ENCODE measurements at regions not wholly inside any gene's neighbourhood (a gene's known extent, or its start where the extent isn't known, plus 50 kb on each side); places are given as distances from the start of the nearest gene placed in this dataset.
"Not testable (repeated sequence)": the region's sequence is repeated elsewhere in the genome, so short reads cannot be mapped to it uniquely, and the experiment has no call there.

- Mint-ChIP-seq H3K36me3 (ENCODE audit: low read depth) (peaks cover 7% of the 10 kb centered on the region), H3K27me3 (ENCODE audit: low read depth) (no peaks in the 10 kb centered on the region), H3K27ac (no peak overlapping the region), H3K9me3 (peaks cover 4% of the 10 kb centered on the region), H3K4me3 (no peak overlapping the region), H3K4me1 (ENCODE audit: low read depth) (peaks cover 28% of the 10 kb centered on the region)
- CTCF ChIA-PET, result no interaction called here
- no peak for DNase-seq
- intact Hi-C loops (cut with micrococcal nuclease), result no loop called here
Observed at GRCh38 chr17:63278728-63279442, 167.2 kb downstream of the CYB561 start.

DNA sequence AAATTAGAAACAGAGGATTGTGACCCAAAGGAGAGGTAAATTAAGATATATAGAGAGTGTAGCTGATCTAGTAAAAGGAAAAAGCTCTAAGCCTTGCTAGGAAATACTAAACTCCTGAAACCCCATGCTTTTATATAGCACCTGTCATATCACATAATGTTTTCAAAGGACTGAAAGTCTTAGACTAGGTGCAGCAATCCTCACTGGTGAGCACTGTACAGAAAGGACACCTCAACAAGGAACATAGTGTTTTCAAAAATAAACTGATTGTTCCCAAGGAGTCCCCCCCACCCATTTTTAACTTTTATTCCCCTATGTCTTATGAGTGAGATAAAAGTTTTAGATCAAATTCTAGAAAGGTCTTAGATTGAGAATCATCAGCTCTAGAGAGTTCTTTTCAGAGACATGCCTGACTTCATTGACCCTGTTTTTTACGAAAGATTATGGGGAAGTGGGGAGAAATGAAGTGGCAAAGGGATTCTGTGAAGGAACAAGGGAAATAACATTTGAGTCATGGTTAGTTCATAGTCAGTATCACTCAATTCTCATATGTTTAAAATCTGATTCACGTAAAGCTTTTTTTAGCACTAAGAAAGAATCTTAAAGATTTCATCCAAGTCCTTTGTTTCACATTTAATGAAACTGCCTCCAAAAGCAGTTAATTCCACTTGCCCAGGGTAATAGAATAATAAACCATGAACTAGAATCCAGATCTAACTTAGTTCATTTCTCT lies 166.4 kb downstream of the CYB561 start:
- H3K27ac Mint-ChIP-seq, result no peak overlapping the region
- H3K36me3 Mint-ChIP-seq (ENCODE audit: low read depth), result peaks cover 7% of the 10 kb centered on the region
- H3K27me3 Mint-ChIP-seq (ENCODE audit: low read depth), result no peaks in the 10 kb centered on the region
- intact Hi-C loops (cut with micrococcal nuclease), result no loop called here
- no peak overlapping the region for H3K4me3 Mint-ChIP-seq
- H3K9me3 Mint-ChIP-seq, result peaks cover 7% of the 10 kb centered on the region
- CTCF ChIA-PET, result no interaction called here
- no peak for DNase-seq
- H3K4me1 Mint-ChIP-seq (ENCODE audit: low read depth), result peaks cover 28% of the 10 kb centered on the region

- Mint-ChIP-seq H3K9me3 (peaks cover 23% of the 10 kb centered on the region), H3K27ac (no peak overlapping the region), H3K4me1 (ENCODE audit: low read depth) (peaks cover 16% of the 10 kb centered on the region), H3K4me3 (no peak overlapping the region), H3K36me3 (ENCODE audit: low read depth) (peaks cover 16% of the 10 kb centered on the region), H3K27me3 (ENCODE audit: low read depth) (no peaks in the 10 kb centered on the region)
- CTCF ChIA-PET, result no interaction called here
- DNase-seq, result no peak
- intact Hi-C loops (cut with micrococcal nuclease), result no loop called here
Observed at GRCh38 chr17:63282455-63282854, 163.7 kb downstream of the CYB561 start.

DNA sequence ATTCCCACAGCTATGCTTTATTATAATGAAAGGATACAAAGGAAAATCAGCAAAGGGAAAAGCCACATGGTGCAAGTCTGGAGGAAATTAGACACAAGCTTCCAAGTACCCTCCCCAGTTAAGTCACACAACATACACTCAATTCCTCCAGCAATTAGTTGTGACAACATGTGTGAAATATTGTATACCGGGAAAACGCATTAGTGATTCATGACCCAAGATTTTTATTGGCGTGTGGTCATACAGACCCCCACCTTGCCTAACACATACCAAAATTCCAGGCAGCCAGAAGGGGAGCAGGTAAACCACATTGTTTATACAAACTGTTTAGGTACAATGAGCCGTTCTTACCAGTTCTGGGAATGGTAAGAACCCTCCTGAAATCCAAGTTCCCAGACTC lies 160.6 kb downstream of the CYB561 start:
- CTCF ChIA-PET, result no interaction called here
- no peak overlapping the region for H3K27ac Mint-ChIP-seq
- H3K36me3 Mint-ChIP-seq (ENCODE audit: low read depth), result peaks cover 20% of the 10 kb centered on the region
- intact Hi-C loops (cut with micrococcal nuclease), result no loop called here
- H3K9me3 Mint-ChIP-seq, result peaks cover 23% of the 10 kb centered on the region
- no peaks in the 10 kb centered on the region for H3K4me1 Mint-ChIP-seq (ENCODE audit: low read depth)
- H3K27me3 Mint-ChIP-seq (ENCODE audit: low read depth), result no peaks in the 10 kb centered on the region
- no peak for DNase-seq
- no peak overlapping the region for H3K4me3 Mint-ChIP-seq

- no peak overlapping the region for H3K27ac Mint-ChIP-seq
- H3K4me3 Mint-ChIP-seq, result no peak overlapping the region
- CTCF ChIA-PET, result no interaction called here
- H3K9me3 Mint-ChIP-seq, result peaks cover 23% of the 10 kb centered on the region
- no peaks in the 10 kb centered on the region for H3K27me3 Mint-ChIP-seq (ENCODE audit: low read depth)
- H3K36me3 Mint-ChIP-seq (ENCODE audit: low read depth), result peaks cover 20% of the 10 kb centered on the region
- intact Hi-C loops (cut with micrococcal nuclease), result no loop called here
- no peaks in the 10 kb centered on the region for H3K4me1 Mint-ChIP-seq (ENCODE audit: low read depth)
- no peak for DNase-seq
Observed at GRCh38 chr17:63286254-63286653, 159.9 kb downstream of the CYB561 start.

DNA sequence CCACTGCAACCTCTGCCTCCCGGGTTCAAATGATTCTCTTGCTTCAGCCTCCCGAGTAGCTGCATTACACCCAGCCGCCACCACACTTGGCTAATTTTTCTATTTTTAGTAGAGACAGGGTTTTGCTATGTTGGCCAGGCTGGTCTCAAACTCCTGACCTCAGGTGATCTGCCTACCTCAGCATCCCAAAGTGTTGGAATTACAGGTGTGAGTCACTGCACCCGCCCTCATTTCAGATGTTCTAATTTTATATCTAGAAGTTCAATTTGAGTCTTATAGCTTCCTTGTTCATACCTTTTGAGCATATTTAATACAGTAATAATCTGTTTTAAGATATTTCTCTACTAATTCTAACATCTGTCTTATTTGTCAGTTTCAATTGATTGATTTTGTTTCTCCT lies 159.1 kb downstream of the CYB561 start:
- Mint-ChIP-seq H3K9me3 (peaks cover 23% of the 10 kb centered on the region), H3K36me3 (ENCODE audit: low read depth) (peaks cover 20% of the 10 kb centered on the region)
- H3K27ac Mint-ChIP-seq; H3K27me3 Mint-ChIP-seq (ENCODE audit: low read depth); H3K4me1 Mint-ChIP-seq (ENCODE audit: low read depth); intact Hi-C loops (cut with micrococcal nuclease); DNase-seq; H3K4me3 Mint-ChIP-seq: not testable (repeated sequence)
- CTCF ChIA-PET, result interaction anchor here (0.6 kb wide), 2 partner anchors 15 to 189 kb away, joined by 5 to 6 read pairs; no protein-coding TSS in a partner anchor

- H3K36me3 Mint-ChIP-seq (ENCODE audit: low read depth), result peaks cover 15% of the 10 kb centered on the region
- no peak for DNase-seq
- CTCF ChIA-PET, result no interaction called here
- no peaks in the 10 kb centered on the region for H3K27me3 Mint-ChIP-seq (ENCODE audit: low read depth)
- no peak overlapping the region for H3K4me3 Mint-ChIP-seq
- no peak overlapping the region for H3K27ac Mint-ChIP-seq
- intact Hi-C loops (cut with micrococcal nuclease), result no loop called here
- H3K9me3 Mint-ChIP-seq, result peaks cover 16% of the 10 kb centered on the region
- H3K4me1 Mint-ChIP-seq (ENCODE audit: low read depth), result no peaks in the 10 kb centered on the region
Observed at GRCh38 chr17:63289931-63290330, 156.2 kb downstream of the CYB561 start.

DNA sequence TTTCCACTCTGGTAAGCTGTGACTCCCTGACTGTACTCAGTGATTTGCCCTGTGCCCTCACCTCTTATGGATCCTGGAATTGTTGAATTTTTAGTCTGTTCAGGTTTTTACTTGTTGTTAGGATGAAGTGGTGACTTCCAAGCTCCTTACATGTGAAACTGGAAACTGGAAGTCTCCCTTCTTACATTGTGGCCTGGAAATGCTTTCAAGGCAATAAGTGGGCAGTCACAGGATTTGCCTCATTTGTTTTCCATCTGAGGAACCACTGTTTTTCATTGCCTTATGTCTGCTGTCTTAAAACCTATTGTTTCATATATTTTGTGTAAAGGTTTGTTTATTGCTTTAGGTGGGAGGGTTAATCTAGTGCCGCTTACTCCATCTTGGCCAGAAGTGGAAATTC lies 155.8 kb downstream of the CYB561 start:
- Mint-ChIP-seq H3K27ac (no peak overlapping the region), H3K4me1 (ENCODE audit: low read depth) (peaks cover 1% of the 10 kb centered on the region), H3K9me3 (peaks cover 13% of the 10 kb centered on the region), H3K4me3 (no peak overlapping the region), H3K36me3 (ENCODE audit: low read depth) (peaks cover 15% of the 10 kb centered on the region), H3K27me3 (ENCODE audit: low read depth) (no peaks in the 10 kb centered on the region)
- intact Hi-C loops (cut with micrococcal nuclease), result no loop called here
- CTCF ChIA-PET, result no interaction called here
- no peak for DNase-seq

DNA sequence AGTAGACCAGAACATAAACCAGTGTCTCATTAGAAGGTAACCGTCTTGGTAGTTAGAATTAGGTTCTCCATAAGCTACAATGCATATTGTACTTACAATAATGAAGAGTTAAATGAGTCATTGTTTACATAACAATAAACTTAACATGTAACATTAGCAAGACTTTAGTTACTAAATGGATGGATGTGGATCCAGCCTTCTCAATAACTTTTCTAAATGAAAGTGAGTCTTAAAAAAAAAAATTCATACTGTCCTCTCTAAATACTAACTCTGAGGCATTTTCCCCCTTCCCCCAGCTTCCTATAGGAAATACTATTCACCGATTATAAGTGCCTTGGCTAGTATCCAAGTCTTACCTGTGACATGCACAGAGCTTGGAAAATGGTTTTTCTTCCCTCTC lies 155.3 kb downstream of the CYB561 start:
- no peak for DNase-seq
- Mint-ChIP-seq H3K4me3 (no peak overlapping the region), H3K27me3 (ENCODE audit: low read depth) (no peaks in the 10 kb centered on the region), H3K4me1 (ENCODE audit: low read depth) (peaks cover 3% of the 10 kb centered on the region), H3K9me3 (peaks cover 9% of the 10 kb centered on the region), H3K36me3 (ENCODE audit: low read depth) (peaks cover 13% of the 10 kb centered on the region), H3K27ac (no peak overlapping the region)
- intact Hi-C loops (cut with micrococcal nuclease), result no loop called here
- CTCF ChIA-PET, result no interaction called here

DNA sequence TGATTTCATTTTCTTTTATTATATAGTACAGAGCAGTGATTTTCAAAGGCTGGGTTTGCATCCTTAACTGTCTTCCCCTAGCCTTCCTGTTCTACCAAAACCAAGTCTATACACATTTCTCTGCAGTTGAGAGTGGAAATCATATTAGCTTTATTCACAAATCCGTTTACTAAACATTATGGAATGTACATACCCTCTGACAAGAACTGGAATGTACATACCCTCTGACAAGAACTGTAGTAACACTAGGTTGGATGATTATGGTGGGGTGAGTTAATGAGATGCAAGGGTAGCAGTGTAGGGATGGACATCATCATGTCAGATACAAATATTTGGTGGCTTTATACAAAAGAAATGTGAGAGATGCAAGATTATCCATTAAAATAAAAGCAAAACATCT lies 154.8 kb downstream of the CYB561 start:
- no peak for DNase-seq
- CTCF ChIA-PET, result no interaction called here
- intact Hi-C loops (cut with micrococcal nuclease), result no loop called here
- no peaks in the 10 kb centered on the region for H3K27me3 Mint-ChIP-seq (ENCODE audit: low read depth)
- no peak overlapping the region for H3K4me3 Mint-ChIP-seq
- H3K36me3 Mint-ChIP-seq (ENCODE audit: low read depth), result peaks cover 17% of the 10 kb centered on the region
- H3K4me1 Mint-ChIP-seq (ENCODE audit: low read depth), result peaks cover 4% of the 10 kb centered on the region
- H3K27ac Mint-ChIP-seq, result no peak overlapping the region
- peaks cover 13% of the 10 kb centered on the region for H3K9me3 Mint-ChIP-seq

DNA sequence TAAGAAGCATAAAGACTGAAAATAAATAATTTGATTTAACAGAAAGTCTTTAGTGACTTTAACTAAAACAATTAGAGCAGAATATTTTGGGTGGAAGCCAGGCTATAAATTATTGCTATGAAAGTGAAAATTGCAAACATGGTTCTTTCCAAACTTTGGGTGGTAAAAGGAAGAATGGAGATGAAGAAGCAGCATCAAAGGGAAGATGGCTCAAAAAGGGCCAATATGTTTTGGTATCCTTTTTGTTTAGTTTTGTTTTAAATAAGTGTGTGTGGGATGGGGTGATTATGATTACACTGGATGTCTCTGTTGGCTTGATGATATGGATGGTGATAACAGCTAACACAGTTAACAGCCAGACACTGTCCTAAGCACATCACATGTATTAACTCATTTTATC lies 153.7 kb downstream of the CYB561 start:
- Mint-ChIP-seq H3K27me3 (ENCODE audit: low read depth) (no peaks in the 10 kb centered on the region), H3K9me3 (peaks cover 11% of the 10 kb centered on the region), H3K4me1 (ENCODE audit: low read depth) (peaks cover 4% of the 10 kb centered on the region), H3K4me3 (no peak overlapping the region), H3K36me3 (ENCODE audit: low read depth) (peaks cover 16% of the 10 kb centered on the region), H3K27ac (no peak overlapping the region)
- DNase-seq, result no peak
- CTCF ChIA-PET, result no interaction called here
- intact Hi-C loops (cut with micrococcal nuclease), result no loop called here

- intact Hi-C loops (cut with micrococcal nuclease), result no loop called here
- Mint-ChIP-seq H3K27me3 (ENCODE audit: low read depth) (no peaks in the 10 kb centered on the region), H3K4me3 (no peak overlapping the region), H3K4me1 (ENCODE audit: low read depth) (peaks cover 4% of the 10 kb centered on the region), H3K36me3 (ENCODE audit: low read depth) (peaks cover 14% of the 10 kb centered on the region), H3K9me3 (peaks cover 12% of the 10 kb centered on the region), H3K27ac (no peak overlapping the region)
- CTCF ChIA-PET, result no interaction called here
- no peak for DNase-seq
Observed at GRCh38 chr17:63293323-63294075, 152.6 kb downstream of the CYB561 start.

DNA sequence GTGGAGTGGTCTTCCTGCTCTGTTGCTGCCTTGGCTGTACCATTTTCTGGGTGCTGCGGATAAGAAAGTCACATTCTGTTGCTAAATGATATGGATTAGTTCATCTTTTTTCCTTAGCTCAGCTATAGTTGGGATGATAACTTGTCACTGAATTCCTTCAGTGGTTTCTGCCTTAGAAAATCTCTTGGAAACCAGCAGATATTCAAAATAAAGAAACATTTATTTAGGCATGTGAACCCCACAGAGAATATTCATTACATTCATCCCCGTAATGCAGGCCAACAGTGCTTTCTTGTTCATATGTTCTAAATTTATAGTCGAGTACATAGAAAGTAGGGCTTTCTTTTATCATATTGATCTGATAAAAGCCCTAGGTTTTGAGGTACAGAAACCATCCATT lies 151.3 kb downstream of the CYB561 start:
- peaks cover 14% of the 10 kb centered on the region for H3K36me3 Mint-ChIP-seq (ENCODE audit: low read depth)
- no peak overlapping the region for H3K4me3 Mint-ChIP-seq
- intact Hi-C loops (cut with micrococcal nuclease), result no loop called here
- CTCF ChIA-PET, result no interaction called here
- peaks cover 16% of the 10 kb centered on the region for H3K9me3 Mint-ChIP-seq
- no peak overlapping the region for H3K27ac Mint-ChIP-seq
- H3K27me3 Mint-ChIP-seq (ENCODE audit: low read depth), result no peaks in the 10 kb centered on the region
- no peak for DNase-seq
- H3K4me1 Mint-ChIP-seq (ENCODE audit: low read depth), result peaks cover 4% of the 10 kb centered on the region

Measured in activated naive CD4-positive, alpha-beta T cell treated with anti-CD3 and anti-CD28 coated beads for 36 hours (primary cell).